ENCODE measurements at regions not wholly inside any gene's neighbourhood (a gene's known extent, or its start where the extent isn't known, plus 50 kb on each side); places are given as distances from the start of the nearest gene placed in this dataset.

- TF ChIP-seq CTCF (IDR thresholded peaks at IDR 0.05) (no peak), POLR2A (IDR thresholded peaks at IDR 0.05) (no peak)
Observed at GRCh38 chr4:189143263-189143952, 797.3 kb upstream of the FRG1 start.

Measured in lower leg skin (tissue), 3 donors.